GM23248 (cell line): ENCODE measurements at regions not wholly inside any gene's neighbourhood (a gene's known extent, or its start where the extent isn't known, plus 50 kb on each side); places are given as distances from the start of the nearest gene placed in this dataset.
A peak's percentile ranks its signal among the peaks of the same experiment; 100 is the strongest.

Source experiments
- DNase-seq: peaks from one replicate; pipeline ENCODE4 v3.0.0-alpha.2; 2015
- H2AFZ ChIP-seq: fragments of 200-600 bp; sonication (generic); 2 replicates; pipeline ENCODE4 v1.6.1; 2016; ENCODE audit warnings: antibody characterized with exemption
- H3F3A ChIP-seq: fragments of 200-600 bp; sonication (generic); 2 replicates; pipeline ENCODE4 v1.6.1; 2016; ENCODE audit warnings: mild to moderate bottlenecking, antibody characterized with exemption, mixed run types; ENCODE audit not compliant: insufficient read depth
- H3K27ac ChIP-seq: fragments of 200-600 bp; sonication (generic); 2 replicates; pipeline ENCODE4 v1.5.1; 2016; ENCODE audit warnings: mild to moderate bottlenecking
- H3K27me3 ChIP-seq: fragments of 200-600 bp; sonication (generic); replicated peaks from 2 replicates; pipeline ENCODE4 v1.6.1; 2016; ENCODE audit warnings: mild to moderate bottlenecking; ENCODE audit not compliant: insufficient read depth
- H3K36me3 ChIP-seq: fragments of 200-600 bp; sonication (generic); 2 replicates; pipeline ENCODE4 v1.6.1; 2016; ENCODE audit warnings: low read depth, mild to moderate bottlenecking
- H3K4me1 ChIP-seq: fragments of 200-600 bp; sonication (generic); 2 replicates; pipeline ENCODE4 v1.6.1; 2016; ENCODE audit warnings: mild to moderate bottlenecking; ENCODE audit not compliant: insufficient read depth
- H3K4me2 ChIP-seq: fragments of 200-600 bp; sonication (generic); one replicate; pipeline ENCODE4 v1.6.1; 2016; ENCODE audit warnings: mild to moderate bottlenecking; ENCODE audit not compliant: unreplicated experiment
- H3K4me3 ChIP-seq: fragments of 200-600 bp; sonication (generic); 2 replicates; pipeline ENCODE4 v1.5.1; 2016; ENCODE audit warnings: mild to moderate bottlenecking
- H3K79me2 ChIP-seq: fragments of 200-600 bp; sonication (generic); 2 replicates; pipeline ENCODE4 v1.6.1; 2016; ENCODE audit warnings: mild to moderate bottlenecking; ENCODE audit not compliant: insufficient read depth
- H3K9ac ChIP-seq: fragments of 200-600 bp; sonication (generic); 2 replicates; pipeline ENCODE4 v1.6.1; 2016; ENCODE audit warnings: mild to moderate bottlenecking
- H3K9me2 ChIP-seq: fragments of 200-600 bp; sonication (generic); 2 replicates; pipeline ENCODE4 v1.6.1; 2016; ENCODE audit warnings: mixed run types, mild to moderate bottlenecking, moderate library complexity; ENCODE audit not compliant: insufficient read depth
- H3K9me3 ChIP-seq: fragments of 200-600 bp; sonication (generic); one replicate; pipeline ENCODE4 v1.6.1; 2017; ENCODE audit warnings: low read depth
- H4K20me1 ChIP-seq: fragments of 200-600 bp; sonication (generic); 2 replicates; pipeline ENCODE4 v1.6.0; 2016; ENCODE audit not compliant: insufficient read depth
- EZH2 ChIP-seq: fragments of 200-600 bp; sonication (generic); IDR thresholded peaks from 2 replicates; pipeline ENCODE4 v1.6.1; 2018; ENCODE audit warnings: antibody characterized with exemption, mild to moderate bottlenecking; ENCODE audit not compliant: insufficient read depth, poor library complexity, severe bottlenecking
- EZH2phosphoT487 ChIP-seq: fragments of 200-600 bp; sonication (generic); IDR thresholded peaks from 2 replicates; pipeline ENCODE4 v1.6.1; 2018; ENCODE audit warnings: antibody characterized with exemption, moderate library complexity, mild to moderate bottlenecking, low read depth; ENCODE audit not compliant: insufficient read depth
- WGBS, 2 experiments: methylation state at CpG; one replicate each; pipeline ENCODE4 v1.1.6; 2015 to 2017; ENCODE audit warnings: low lambda C conversion rate in 2 of 2, low coverage in 1 of 2; ENCODE audit errors: missing lambda C conversion rate in 2 of 2; 5-methylcytosine and 5-hydroxymethylcytosine counted together
- in situ Hi-C: fragments of 300-500 bp; cut with MboI; formaldehyde crosslinking; loops from 2 replicates; pipeline ENCODE4 v1.15.0; 2020

GRCh38 chr14:89621009-89621421 is 204.0 kb upstream of the FOXN3 start:
- no peaks in the 10 kb centered on the region for H3K9me3 ChIP-seq
- H3F3A ChIP-seq = peaks cover 13% of the 10 kb centered on the region; the same call in 1 of the 2 replicates
- no peaks in the 10 kb centered on the region for H4K20me1 ChIP-seq
- no peak overlapping the region for H3K4me3 ChIP-seq
- 98% methylated on average over 5 of the region's 5 CpGs for WGBS, 2 experiments
- in situ Hi-C loops = no loop called here
- peaks cover 10% of the 10 kb centered on the region for H3K79me2 ChIP-seq
- no peak for TF ChIP-seq EZH2
- no peak for TF ChIP-seq EZH2phosphoT487
- no peak overlapping the region for H3K27ac ChIP-seq
- no peak overlapping the region for H3K4me2 ChIP-seq
- no peak overlapping the region for H2AFZ ChIP-seq
- H3K9me2 ChIP-seq = no peaks in the 10 kb centered on the region
- no peak overlapping the region for H3K9ac ChIP-seq
- DNase-seq = no peak
- H3K36me3 ChIP-seq = no peaks in the 10 kb centered on the region
- peaks cover 13% of the 10 kb centered on the region for H3K4me1 ChIP-seq
- no peaks in the 10 kb centered on the region for H3K27me3 ChIP-seq

- Histone ChIP-seq H4K20me1 (no peaks in the 10 kb centered on the region), H3K79me2 (peaks cover 16% of the 10 kb centered on the region)
- TF ChIP-seq EZH2phosphoT487 (no peak), EZH2 (no peak)
Measured at GRCh38 chr14:89620436-89620835, 203.4 kb upstream of the FOXN3 start.

GRCh38 chr14:89619596-89619995 is 202.6 kb upstream of the FOXN3 start:
- Histone ChIP-seq H3K9ac (peak overlapping the region; percentile 91), H3K4me1 (peaks cover 13% of the 10 kb centered on the region), H3K9me3 (no peaks in the 10 kb centered on the region), H3K27ac (peak overlapping the region; percentile 86; the same call in 1 of the 2 replicates), H3K9me2 (no peaks in the 10 kb centered on the region), H3K4me3 (peak overlapping the region; percentile 91), H4K20me1 (no peaks in the 10 kb centered on the region), H2AFZ (peak overlapping the region; percentile 95), H3K27me3 (no peaks in the 10 kb centered on the region), H3K79me2 (peaks cover 25% of the 10 kb centered on the region), H3K36me3 (no peaks in the 10 kb centered on the region), H3F3A (peaks cover 13% of the 10 kb centered on the region; the same call in 1 of the 2 replicates), H3K4me2 (peak overlapping the region; percentile 94)
- TF ChIP-seq EZH2phosphoT487 (no peak), EZH2 (no peak)
- in situ Hi-C loops = no loop called here
- WGBS, 2 experiments = 95 to 96% methylated on average over 4 of the region's 4 CpGs
- DNase-seq = no peak

More at GRCh38 chr14:89620436-89620835, 203.4 kb upstream of the FOXN3 start:
- Histone ChIP-seq H3K27me3 (no peaks in the 10 kb centered on the region), H3K4me2 (no peak overlapping the region), H2AFZ (no peak overlapping the region), H3K4me3 (no peak overlapping the region), H3K27ac (no peak overlapping the region), H3K9me2 (no peaks in the 10 kb centered on the region), H3K9ac (no peak overlapping the region), H3K9me3 (no peaks in the 10 kb centered on the region), H3K4me1 (peaks cover 13% of the 10 kb centered on the region), H3F3A (peaks cover 13% of the 10 kb centered on the region; the same call in 1 of the 2 replicates), H3K36me3 (no peaks in the 10 kb centered on the region)
- in situ Hi-C loops = no loop called here
- no peak for DNase-seq
- WGBS, 2 experiments = 98% methylated on average over 6 of the region's 6 CpGs

- H3K27ac ChIP-seq = peak overlapping the region; percentile 86
- TF ChIP-seq EZH2phosphoT487 (no peak), EZH2 (no peak)
Measured at GRCh38 chr14:89618811-89619551, 201.9 kb upstream of the FOXN3 start.

More at GRCh38 chr14:89618811-89619551, 201.9 kb upstream of the FOXN3 start:
- Histone ChIP-seq H2AFZ (peak overlapping the region; percentile 95), H3K27me3 (no peaks in the 10 kb centered on the region), H3F3A (peaks cover 13% of the 10 kb centered on the region; the same call in 1 of the 2 replicates), H3K9me3 (no peaks in the 10 kb centered on the region), H3K36me3 (no peaks in the 10 kb centered on the region), H3K4me3 (peak overlapping the region; percentile 91), H3K4me1 (peaks cover 13% of the 10 kb centered on the region), H3K4me2 (peak overlapping the region; percentile 94), H3K79me2 (peaks cover 31% of the 10 kb centered on the region), H4K20me1 (no peaks in the 10 kb centered on the region), H3K9ac (peak overlapping the region; percentile 91), H3K9me2 (no peaks in the 10 kb centered on the region)
- DNase-seq = peak; percentile 89
- in situ Hi-C loops = no loop called here
- 1 to 2% methylated on average over 65 to 66 of the region's 66 CpGs for WGBS, 2 experiments
